Neural cell (in vitro differentiated cells): ENCODE measurements at regions not wholly inside any gene's neighbourhood (a gene's known extent, or its start where the extent isn't known, plus 50 kb on each side); places are given as distances from the start of the nearest gene placed in this dataset.

Source experiments
- H2AFZ ChIP-seq: fragments of 200-600, 300-800 bp; sonication (generic), shearing (Covaris generic); 2 replicates; pipeline ENCODE4 v1.6.0; 2014; ENCODE audit warnings: low read depth, mild to moderate bottlenecking, antibody characterized with exemption, low read length, moderate library complexity
- H3F3A ChIP-seq: fragments of 200-600 bp; shearing (Covaris generic); 2 replicates; pipeline ENCODE4 v1.6.1; 2016; ENCODE audit warnings: mild to moderate bottlenecking, moderate library complexity, mixed read lengths, antibody characterized with exemption, low read length; ENCODE audit not compliant: insufficient read depth, poor library complexity, severe bottlenecking
- H3K27ac ChIP-seq: fragments of 200-600, 300-800 bp; sonication (generic), shearing (Covaris generic); 2 replicates; pipeline ENCODE4 v1.5.1; 2014; ENCODE audit warnings: mild to moderate bottlenecking, low read length, moderate library complexity
- H3K27me3 ChIP-seq: fragments of 300-800, 200-600 bp; sonication (generic), shearing (Covaris generic); 2 replicates; pipeline ENCODE4 v1.6.0; 2014; ENCODE audit warnings: mild to moderate bottlenecking, low read depth, low read length, moderate library complexity; ENCODE audit not compliant: insufficient read depth
- H3K36me3 ChIP-seq: fragments of 300-800, 200-600 bp; sonication (generic), shearing (Covaris generic); 2 replicates; pipeline ENCODE4 v1.5.1; 2014; ENCODE audit warnings: mild to moderate bottlenecking, antibody characterized with exemption, low read length, moderate library complexity; ENCODE audit not compliant: insufficient read depth
- H3K4me2 ChIP-seq: fragments of 300-800, 200-600 bp; sonication (generic), shearing (Covaris generic); 2 replicates; pipeline ENCODE4 v1.6.0; 2014; ENCODE audit warnings: mild to moderate bottlenecking, low read length
- H3K4me3 ChIP-seq: fragments of 300-800, 200-600 bp; sonication (generic), shearing (Covaris generic); 2 replicates; pipeline ENCODE4 v1.5.1; 2014; ENCODE audit warnings: mild to moderate bottlenecking, low read length, moderate library complexity
- H3K79me2 ChIP-seq: fragments of 200-600 bp; shearing (Covaris generic); replicated peaks from 2 replicates; pipeline ENCODE4 v1.6.0; 2014; ENCODE audit warnings: mild to moderate bottlenecking, low read length, moderate library complexity; ENCODE audit not compliant: insufficient read depth
- H3K9ac ChIP-seq: fragments of 300-800, 200-600 bp; sonication (generic), shearing (Covaris generic); 2 replicates; pipeline ENCODE4 v1.6.1; 2016; ENCODE audit warnings: mild to moderate bottlenecking, low read length, mixed read lengths
- H3K9me2 ChIP-seq: fragments of 200-600 bp; shearing (Covaris generic); 2 replicates; pipeline ENCODE4 v1.6.1; 2016; ENCODE audit warnings: mild to moderate bottlenecking, low read length, mixed read lengths; ENCODE audit not compliant: insufficient read depth
- H3K9me3 ChIP-seq: fragments of 200-600, 300-800 bp; sonication (generic), shearing (Covaris generic); 2 replicates; pipeline ENCODE4 v1.6.1; 2016; ENCODE audit warnings: mild to moderate bottlenecking, mixed run types, low read length, moderate library complexity, mixed read lengths
- H4K20me1 ChIP-seq: fragments of 200-600 bp; shearing (Covaris generic); 2 replicates; pipeline ENCODE4 v1.6.1; 2016; ENCODE audit warnings: mild to moderate bottlenecking, mixed run types; ENCODE audit not compliant: insufficient read depth
- CTCF ChIP-seq: fragments of 450-650 bp; IDR thresholded peaks from 2 replicates; pipeline ENCODE4 v1.5.1; 2014; ENCODE audit warnings: antibody characterized with exemption, mild to moderate bottlenecking, moderate library complexity; ENCODE audit not compliant: poor library complexity, severe bottlenecking
- EP300 ChIP-seq: fragments of 450-650 bp; conservative IDR thresholded peaks from 2 replicates; pipeline ENCODE4 v1.6.1; 2014; ENCODE audit warnings: antibody characterized with exemption, mild to moderate bottlenecking, moderate library complexity; ENCODE audit not compliant: poor library complexity, severe bottlenecking
- EZH2 ChIP-seq: fragments of 200-600, 300-800 bp; shearing (Covaris generic), sonication (generic); IDR thresholded peaks from 2 replicates; pipeline ENCODE4 v1.6.1; 2014; ENCODE audit warnings: antibody characterized with exemption, low read length, borderline replicate concordance, mild to moderate bottlenecking; ENCODE audit not compliant: insufficient read depth, poor library complexity, severe bottlenecking
- MXI1 ChIP-seq: fragments of 450-650 bp; conservative IDR thresholded peaks from 2 replicates; pipeline ENCODE4 v1.6.1; 2014; ENCODE audit warnings: antibody characterized with exemption, mild to moderate bottlenecking; ENCODE audit not compliant: poor library complexity, severe bottlenecking
- POLR2AphosphoS5 ChIP-seq: IDR thresholded peaks from 2 replicates; pipeline ENCODE4 v1.6.1; 2012
- RAD21 ChIP-seq: fragments of 450-650 bp; conservative IDR thresholded peaks from 2 replicates; pipeline ENCODE4 v1.6.1; 2014; ENCODE audit warnings: antibody characterized with exemption, mild to moderate bottlenecking, moderate library complexity
- REST ChIP-seq: IDR thresholded peaks from 2 replicates; pipeline ENCODE4 v1.6.1; 2012; ENCODE audit warnings: borderline replicate concordance
- SMC3 ChIP-seq: fragments of 450-650 bp; conservative IDR thresholded peaks from 2 replicates; pipeline ENCODE4 v1.6.1; 2014; ENCODE audit warnings: antibody characterized with exemption, mild to moderate bottlenecking, moderate library complexity; ENCODE audit not compliant: poor library complexity
- TAF1 ChIP-seq: IDR thresholded peaks from 2 replicates; pipeline ENCODE4 v1.6.1; 2012; ENCODE audit warnings: low read depth

- no peaks in the 10 kb centered on the region for H3K9me3 ChIP-seq
- H2AFZ ChIP-seq: no peak overlapping the region
- no peaks in the 10 kb centered on the region for H3F3A ChIP-seq
- H4K20me1 ChIP-seq: no peaks in the 10 kb centered on the region
- H3K4me3 ChIP-seq: no peak overlapping the region
- H3K9ac ChIP-seq: no peak overlapping the region
- no peak for TF ChIP-seq TAF1
- TF ChIP-seq MXI1: no peak
- no peaks in the 10 kb centered on the region for H3K79me2 ChIP-seq
- no peak overlapping the region for H3K27ac ChIP-seq
- no peak overlapping the region for H3K4me2 ChIP-seq
- no peaks in the 10 kb centered on the region for H3K9me2 ChIP-seq
- H3K36me3 ChIP-seq: no peaks in the 10 kb centered on the region
- no peaks in the 10 kb centered on the region for H3K27me3 ChIP-seq
Measured at GRCh38 chr20:51211191-51211590, 188.3 kb upstream of the KCNG1 start.

- TF ChIP-seq POLR2AphosphoS5 (no peak), CTCF (no peak)
- H3K9me2 ChIP-seq: no peaks in the 10 kb centered on the region
- H3F3A ChIP-seq: no peaks in the 10 kb centered on the region
- no peaks in the 10 kb centered on the region for H3K27me3 ChIP-seq
- no peaks in the 10 kb centered on the region for H4K20me1 ChIP-seq
- no peak overlapping the region for H3K4me3 ChIP-seq
- H3K27ac ChIP-seq: no peak overlapping the region
- no peaks in the 10 kb centered on the region for H3K9me3 ChIP-seq
- H3K79me2 ChIP-seq: no peaks in the 10 kb centered on the region
- H3K9ac ChIP-seq: no peak overlapping the region
- H3K36me3 ChIP-seq: no peaks in the 10 kb centered on the region
- no peak overlapping the region for H2AFZ ChIP-seq
- no peak overlapping the region for H3K4me2 ChIP-seq
Measured at GRCh38 chr20:51210084-51210483, 187.2 kb upstream of the KCNG1 start.

GRCh38 chr20:51208162-51208561, 185.3 kb upstream of the KCNG1 start:
- Histone ChIP-seq H2AFZ (no peak overlapping the region), H3K27me3 (no peaks in the 10 kb centered on the region), H3K9ac (no peak overlapping the region), H3K4me3 (no peak overlapping the region), H3K79me2 (no peaks in the 10 kb centered on the region), H3K9me3 (no peaks in the 10 kb centered on the region), H3K27ac (no peak overlapping the region), H3K9me2 (no peaks in the 10 kb centered on the region), H3F3A (no peaks in the 10 kb centered on the region), H3K4me2 (no peak overlapping the region), H4K20me1 (no peaks in the 10 kb centered on the region), H3K36me3 (no peaks in the 10 kb centered on the region)
- TF ChIP-seq RAD21 (no peak), MXI1 (no peak), CTCF (no peak), EZH2 (no peak), SMC3 (no peak), TAF1 (no peak), EP300 (no peak), POLR2AphosphoS5 (no peak), REST (no peak)
